HG03175 (cell line): ENCODE measurements at regions not wholly inside any gene's neighbourhood (a gene's known extent, or its start where the extent isn't known, plus 50 kb on each side); places are given as distances from the start of the nearest gene placed in this dataset.
"Not testable (repeated sequence)": the region's sequence is repeated elsewhere in the genome, so short reads cannot be mapped to it uniquely, and the experiment has no call there.

Experiments
- ATAC-seq: cut with Tn5 transposase; IDR thresholded peaks from one replicate; pipeline ENCODE4 v1.9.1; 2021; ENCODE audit warnings: mild to moderate bottlenecking, moderate library complexity; ENCODE audit not compliant: unreplicated experiment

GRCh38 chr2:16250056-16250425 lies 309.7 kb downstream of the MYCN start:
- ATAC-seq: no peak

GRCh38 chr2:16249246-16250055 lies 309.1 kb downstream of the MYCN start:
- ATAC-seq: no peak

- ATAC-seq: no peak
Measured at GRCh38 chr2:16248571-16249105, 308.3 kb downstream of the MYCN start.

GRCh38 chr2:16247326-16248122 lies 307.2 kb downstream of the MYCN start:
- ATAC-seq: no peak

GRCh38 chr2:16246911-16247310 lies 306.6 kb downstream of the MYCN start:
- no peak for ATAC-seq

GRCh38 chr2:16246281-16246850 lies 306.0 kb downstream of the MYCN start:
- ATAC-seq: no peak

- no peak for ATAC-seq
Measured at GRCh38 chr2:16245481-16246054, 305.2 kb downstream of the MYCN start.

GRCh38 chr2:16244966-16245320 lies 304.6 kb downstream of the MYCN start:
- no peak for ATAC-seq

GRCh38 chr2:16244153-16244965 lies 304.0 kb downstream of the MYCN start:
- ATAC-seq: no peak

GRCh38 chr2:16243411-16243996 lies 303.2 kb downstream of the MYCN start:
- ATAC-seq: no peak

GRCh38 chr2:16242906-16243305 lies 302.6 kb downstream of the MYCN start:
- no peak for ATAC-seq

GRCh38 chr2:16241166-16242160 lies 301.1 kb downstream of the MYCN start:
- no peak for ATAC-seq

- no peak for ATAC-seq
Measured at GRCh38 chr2:16240402-16240801, 300.1 kb downstream of the MYCN start.

GRCh38 chr2:16239296-16239850 lies 299.0 kb downstream of the MYCN start:
- no peak for ATAC-seq

GRCh38 chr2:16238786-16239185 lies 298.4 kb downstream of the MYCN start:
- ATAC-seq: no peak

- no peak for ATAC-seq
Measured at GRCh38 chr2:16238001-16238761, 297.8 kb downstream of the MYCN start.

- ATAC-seq: no peak
Measured at GRCh38 chr2:16235747-16236146, 295.4 kb downstream of the MYCN start.

- ATAC-seq: not testable (repeated sequence)
Measured at GRCh38 chr2:16235291-16235690, 294.9 kb downstream of the MYCN start.
